B cell (primary cell): ENCODE measurements at regions not wholly inside any gene's neighbourhood (a gene's known extent, or its start where the extent isn't known, plus 50 kb on each side); places are given as distances from the start of the nearest gene placed in this dataset.

ENCODE experiments used
- ATAC-seq: fragments of 200-7000 bp; cut with Tn5 transposase; one replicate; pipeline ENCODE4 v1.10.0; 2021; ENCODE audit warnings: low read depth, mild to moderate bottlenecking, moderate number of reproducible peaks, moderate library complexity
- CTCF ChIA-PET: fragments of 350-600 bp; sonication (Branson Sonifier 250); formaldehyde crosslinking; loops from one replicate; lab custom pipeline; 2021; ENCODE audit warnings: antibody characterized with exemption, inconsistent platforms; lab: Charles Lee
- POLR2A ChIA-PET: fragments of 350-600 bp; sonication (Branson Sonifier 250); formaldehyde crosslinking; loops from one replicate; lab custom pipeline; 2021; ENCODE audit warnings: antibody characterized with exemption; lab: Charles Lee
- DNase-seq: peaks from one replicate; pipeline ENCODE4 v3.0.0; 2013
- H2AFZ ChIP-seq: 2 replicates; pipeline ENCODE4 v1.6.1; 2012; ENCODE audit warnings: mild to moderate bottlenecking, low read depth, low read length; ENCODE audit not compliant: insufficient read depth, poor library complexity, severe bottlenecking
- H3K27ac ChIP-seq, 2 donors: 1 replicate in 1 of 2; 2 replicates in 1 of 2; pipeline ENCODE4 v1.5.1; 2012 to 2013; ENCODE audit warnings: low read length in 2 of 2, mild to moderate bottlenecking in 2 of 2, moderate library complexity in 1 of 2
- H3K27me3 ChIP-seq, 4 experiments: fragments of 200-600 bp in 1 of 4; sonication (generic) in 1 of 4; replicated peaks in 1 of 4; 1 replicate in 2 of 4; 2 replicates in 2 of 4; pipeline versions ENCODE4 v1.6.1 to v1.7.0; 2013 to 2016; ENCODE audit warnings: low read length in 3 of 4, mild to moderate bottlenecking in 2 of 4, mixed read lengths in 1 of 4, moderate library complexity in 1 of 4; ENCODE audit not compliant: insufficient read depth in 4 of 4, control insufficient read depth in 3 of 4; ENCODE audit errors: control extremely low read depth in 1 of 4
- H3K36me3 ChIP-seq, 2 experiments: replicated peaks in 1 of 2; 1 replicate in 1 of 2; 2 replicates in 1 of 2; pipeline versions ENCODE4 v1.6.1 to v1.7.1; 2013; ENCODE audit warnings: low read length in 1 of 2; ENCODE audit not compliant: insufficient read depth in 2 of 2, control insufficient read depth in 1 of 2; ENCODE audit errors: control extremely low read depth in 1 of 2, extremely low read depth in 1 of 2
- H3K4me1 ChIP-seq, 2 donors: fragments of 200-600 bp in 1 of 2; sonication (generic) in 1 of 2; 1 replicate in 1 of 2; 2 replicates in 1 of 2; pipeline versions ENCODE4 v1.5.1 to v1.6.1; 2013 to 2017; ENCODE audit warnings: low read length in 2 of 2; ENCODE audit not compliant: control insufficient read depth in 2 of 2, insufficient read depth in 2 of 2
- H3K4me2 ChIP-seq: replicated peaks from 2 replicates; pipeline ENCODE3; 2012; ENCODE audit warnings: mild to moderate bottlenecking, low read depth, low read length; ENCODE audit not compliant: poor library complexity, severe bottlenecking
- H3K4me3 ChIP-seq, 5 experiments: fragments of 200-600 bp in 1 of 5; sonication (generic) in 1 of 5; 1 replicate in 3 of 5; 2 replicates in 2 of 5; pipeline versions ENCODE4 v1.5.1 to v1.7.0; 2011 to 2016; ENCODE audit warnings: low read length in 4 of 5, mild to moderate bottlenecking in 4 of 5, low read depth in 2 of 5, control low read depth in 1 of 5, moderate library complexity in 1 of 5; ENCODE audit not compliant: insufficient read depth in 1 of 5; ENCODE audit errors: control extremely low read depth in 1 of 5, extremely low read depth in 1 of 5
- H3K79me2 ChIP-seq: fragments of 200-600 bp; sonication (generic); one replicate; pipeline ENCODE4 v1.6.0; 2016; ENCODE audit warnings: low read length; ENCODE audit not compliant: control insufficient read depth, insufficient read depth
- H3K9ac ChIP-seq: fragments of 200-600 bp; sonication (generic); 2 replicates; pipeline ENCODE4 v1.6.1; 2017; ENCODE audit warnings: mild to moderate bottlenecking, low read length, moderate library complexity
- H3K9me3 ChIP-seq, 3 donors: one replicate each; pipeline versions ENCODE4 v1.6.1 to v1.7.1; 2013; ENCODE audit warnings: low read length in 2 of 3; ENCODE audit not compliant: control insufficient read depth in 2 of 3, insufficient read depth in 1 of 3; ENCODE audit errors: control extremely low read depth in 1 of 3
- H4K20me1 ChIP-seq: 2 replicates; pipeline ENCODE4 v1.6.0; 2012; ENCODE audit warnings: mild to moderate bottlenecking, low read length; ENCODE audit not compliant: insufficient read depth, control insufficient read depth, poor library complexity, severe bottlenecking
- H3K27ac Mint-ChIP-seq: one replicate; pipeline ENCODE4 v1.8.0; 2021; ENCODE audit warnings: mixed read lengths
- H3K27me3 Mint-ChIP-seq: one replicate; pipeline ENCODE4 v1.8.0; 2021; ENCODE audit warnings: mixed read lengths
- H3K4me1 Mint-ChIP-seq: one replicate; pipeline ENCODE4 v1.8.0; 2021; ENCODE audit warnings: mixed read lengths
- H3K4me3 Mint-ChIP-seq: one replicate; pipeline ENCODE4 v1.8.0; 2021; ENCODE audit warnings: mixed read lengths
- H3K9me3 Mint-ChIP-seq: one replicate; pipeline ENCODE4 v1.8.0; 2022; ENCODE audit warnings: mixed read lengths; ENCODE audit not compliant: insufficient read depth
- CTCF ChIP-seq: fragments of 200-600 bp; IDR thresholded peaks from one replicate; pipeline ENCODE4 v1.8.0; 2022; ENCODE audit warnings: antibody characterized with exemption, mild to moderate bottlenecking
- EZH2 ChIP-seq: IDR thresholded peaks from 2 replicates; pipeline ENCODE4 v1.6.1; 2012; ENCODE audit warnings: borderline replicate concordance, low read depth, mild to moderate bottlenecking, moderate library complexity, low read length; ENCODE audit not compliant: insufficient read depth, poor library complexity, severe bottlenecking
- WGBS: methylation state at CpG from one replicate; pipeline ENCODE4 v1.1.5; 2013; ENCODE audit warnings: missing lambda C conversion rate; ENCODE audit not compliant: insufficient coverage; 5-methylcytosine and 5-hydroxymethylcytosine counted together
- intact Hi-C: fragments of 100-400 bp; cut with micrococcal nuclease; formaldehyde crosslinking; loops from one replicate; pipeline ENCODE4 v1.10.0; 2022

- DNase-seq = no peak
- Histone ChIP-seq H3K27ac (no peak overlapping the region), H3K9ac (no peak overlapping the region), H4K20me1 (no peaks in the 10 kb centered on the region), H3K27me3 (no peaks in the 10 kb centered on the region), H3K79me2 (no peaks in the 10 kb centered on the region), H3K36me3 (no peaks in the 10 kb centered on the region), H3K9me3 (no peaks in the 10 kb centered on the region), H2AFZ (no peak overlapping the region), H3K4me2 (no peak overlapping the region), H3K4me1 (no peaks in the 10 kb centered on the region), H3K4me3 (no peak overlapping the region)
- CTCF ChIA-PET = no interaction called here
- TF ChIP-seq EZH2 = no peak
- no peak for TF ChIP-seq CTCF
- Mint-ChIP-seq H3K9me3 (no peaks in the 10 kb centered on the region), H3K4me3 (no peak overlapping the region), H3K27me3 (no peaks in the 10 kb centered on the region), H3K27ac (no peak overlapping the region), H3K4me1 (no peaks in the 10 kb centered on the region)
- POLR2A ChIA-PET = no interaction called here
- intact Hi-C loops = no loop called here
- no peak for ATAC-seq
- no CpG with 5 or more reads among the region's 2 CpGs for WGBS
Measured at GRCh38 chr1:199522936-199523335, 504.6 kb upstream of the NR5A2 start.

GRCh38 chr1:199529324-199529723 is 498.2 kb upstream of the NR5A2 start:
- H3K4me1 Mint-ChIP-seq = peaks cover 4% of the 10 kb centered on the region
- POLR2A ChIA-PET = no interaction called here

More at GRCh38 chr1:199529324-199529723, 498.2 kb upstream of the NR5A2 start:
- TF ChIP-seq CTCF (no peak), EZH2 (no peak)
- Histone ChIP-seq H3K27ac (no peak overlapping the region), H4K20me1 (no peaks in the 10 kb centered on the region), H3K4me3 (no peak overlapping the region), H3K36me3 (no peaks in the 10 kb centered on the region), H3K4me1 (no peaks in the 10 kb centered on the region), H3K9ac (no peak overlapping the region), H3K9me3 (peaks cover 5 to 15% (median 9%) of the 10 kb centered on the region in 3 donors), H3K79me2 (no peaks in the 10 kb centered on the region), H3K27me3 (no peaks in the 10 kb centered on the region), H2AFZ (peak overlapping the region; percentile 11), H3K4me2 (no peak overlapping the region)
- CTCF ChIA-PET = interaction anchor here (0.6 kb wide), 2 partner anchors 820 to 891 kb away, joined by 3 read pairs; no protein-coding TSS in a partner anchor
- intact Hi-C loops = no loop called here
- no peak for DNase-seq
- no peak overlapping the region for H3K27ac Mint-ChIP-seq
- H3K27me3 Mint-ChIP-seq = no peaks in the 10 kb centered on the region
- H3K4me3 Mint-ChIP-seq = no peak overlapping the region
- WGBS = no CpG with 5 or more reads among the region's 1 CpG
- H3K9me3 Mint-ChIP-seq = peaks cover 7% of the 10 kb centered on the region
- ATAC-seq = no peak
